ENCODE measurements at regions not wholly inside any gene's neighbourhood (a gene's known extent, or its start where the extent isn't known, plus 50 kb on each side); places are given as distances from the start of the nearest gene placed in this dataset.
"Not testable (repeated sequence)": the region's sequence is repeated elsewhere in the genome, so short reads cannot be mapped to it uniquely, and the experiment has no call there.

GRCh38 chr15:98089352-98089751, 128.8 kb downstream of the ARRDC4 start:
- not testable (repeated sequence) for DNase-seq

DNA sequence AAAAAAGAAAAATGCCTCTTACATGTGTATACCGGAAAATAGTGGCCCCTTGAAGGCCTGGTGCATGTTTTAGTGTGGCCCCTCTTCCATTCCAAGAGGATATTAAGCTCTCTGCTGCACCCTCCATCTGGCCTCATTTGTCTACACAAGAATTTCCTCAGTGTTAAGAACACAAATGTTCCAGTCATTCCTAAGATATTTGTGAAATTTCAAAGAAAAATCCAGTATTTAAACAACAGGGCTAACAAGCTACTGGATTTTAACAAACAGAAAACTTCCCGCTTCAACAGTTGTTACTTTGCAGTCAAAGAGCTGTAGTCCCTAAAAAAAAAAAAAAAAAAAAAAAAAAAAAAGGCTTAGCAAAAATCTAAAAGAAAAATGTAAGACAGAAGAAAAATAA, 137.5 kb downstream of the ARRDC4 start:
- not testable (repeated sequence) for DNase-seq

DNA sequence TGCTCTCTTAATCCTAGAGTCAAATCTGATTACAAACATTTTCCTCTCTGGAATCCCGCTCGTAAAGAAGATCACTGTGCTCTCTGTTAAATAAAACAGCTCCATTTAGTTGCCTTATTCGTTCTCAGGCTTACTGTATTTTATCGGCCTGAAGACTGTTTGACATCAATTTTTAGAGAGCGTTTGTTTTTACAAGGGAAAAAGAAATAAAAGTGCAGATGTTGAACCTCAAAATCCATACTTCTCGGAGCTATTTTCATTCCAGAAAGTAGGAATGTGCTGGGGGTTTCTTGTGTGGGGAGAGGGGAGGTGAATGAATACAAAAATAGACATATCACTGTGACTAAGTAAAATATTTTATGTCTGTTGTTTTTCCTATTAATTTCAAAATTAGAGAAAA, 140.1 kb downstream of the ARRDC4 start:
- DNase-seq: not testable (repeated sequence)

DNA sequence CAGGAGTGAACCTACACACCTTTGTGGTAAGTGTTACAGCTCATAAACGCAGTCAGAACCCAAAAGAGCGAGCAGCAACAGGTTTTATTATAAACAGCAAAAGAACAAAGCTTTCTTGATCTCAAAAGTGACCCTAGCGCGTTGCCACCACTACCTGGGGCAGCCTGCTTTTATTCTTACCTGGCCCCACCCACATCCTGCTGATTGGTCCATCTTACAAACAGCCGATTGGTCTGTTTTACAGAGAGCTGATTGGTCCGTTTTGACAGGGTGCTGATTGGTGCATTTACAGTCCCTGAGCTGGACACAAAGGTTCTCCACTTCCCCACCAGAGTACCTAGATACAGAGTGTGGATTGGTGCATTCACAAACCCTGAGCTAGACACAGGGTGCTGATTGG, 143.1 kb downstream of the ARRDC4 start:
- DNase-seq: no peak

GRCh38 chr15:98104386-98105151, 144.1 kb downstream of the ARRDC4 start:
- not testable (repeated sequence) for DNase-seq

GRCh38 chr15:98106615-98107194, 146.2 kb downstream of the ARRDC4 start:
- not testable (repeated sequence) for DNase-seq

DNA sequence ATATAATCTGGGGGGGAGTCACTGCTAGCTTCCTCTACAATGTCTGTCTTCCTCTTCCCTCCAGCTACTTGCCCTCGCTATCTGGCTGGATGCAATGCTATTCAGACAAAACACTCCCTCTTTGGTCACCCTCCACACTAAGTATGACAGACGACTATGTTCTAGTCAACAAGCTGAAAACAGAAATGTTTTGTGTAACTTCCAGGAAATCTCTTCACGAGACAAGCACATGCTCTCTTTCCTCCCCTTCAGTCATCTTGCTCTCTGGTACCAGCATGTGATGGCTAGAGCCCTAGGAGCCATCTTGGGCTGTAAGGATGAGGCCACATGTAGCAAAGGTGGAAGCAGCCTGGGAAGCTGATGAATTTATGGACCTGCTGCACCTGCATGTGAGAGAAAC, 151.3 kb downstream of the ARRDC4 start:
- no peak for DNase-seq

- no peak for DNase-seq
Observed at GRCh38 chr15:98113327-98113726, 152.8 kb downstream of the ARRDC4 start.

- DNase-seq: no peak
Observed at GRCh38 chr15:98120561-98120960, 160.1 kb downstream of the ARRDC4 start.

DNA sequence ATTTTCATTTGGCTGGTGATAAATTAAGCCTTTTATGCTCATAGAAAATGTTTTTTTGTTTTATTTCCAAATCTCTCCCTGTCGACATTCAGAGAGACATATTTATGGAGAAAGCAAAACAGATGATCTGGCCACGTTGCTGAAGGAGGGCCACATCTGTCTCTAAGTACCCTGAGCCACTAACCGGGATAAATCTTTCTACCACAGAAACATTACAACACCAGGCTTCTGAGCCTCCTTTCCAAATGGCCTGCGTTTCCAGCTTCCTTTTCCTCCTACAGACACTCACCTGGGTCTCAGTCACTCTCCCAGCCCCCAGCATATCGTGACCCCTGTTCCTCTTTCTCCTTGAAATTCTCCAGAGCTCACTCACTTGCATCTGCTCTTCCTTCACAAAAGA, 161.0 kb downstream of the ARRDC4 start:
- no peak for DNase-seq

DNA sequence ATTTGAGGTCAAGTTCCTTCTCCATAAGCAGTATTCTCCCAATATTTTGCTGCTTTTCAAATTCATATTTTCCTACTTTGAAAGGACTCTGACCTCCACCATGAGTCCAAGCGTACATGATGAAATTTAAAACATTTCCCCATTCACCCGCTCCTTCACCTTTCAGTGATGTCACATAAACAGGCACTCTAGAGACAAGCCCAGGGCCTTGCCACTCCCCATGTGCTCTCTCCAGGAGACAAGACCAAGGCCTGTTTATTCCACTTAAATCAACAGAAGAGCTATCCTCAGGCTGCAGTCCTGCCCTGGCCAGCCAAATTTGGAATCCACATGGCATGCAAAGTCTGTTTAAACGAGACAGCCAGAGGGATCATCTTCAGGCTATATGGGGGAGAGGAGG, 161.5 kb downstream of the ARRDC4 start:
- no peak for DNase-seq

DNA sequence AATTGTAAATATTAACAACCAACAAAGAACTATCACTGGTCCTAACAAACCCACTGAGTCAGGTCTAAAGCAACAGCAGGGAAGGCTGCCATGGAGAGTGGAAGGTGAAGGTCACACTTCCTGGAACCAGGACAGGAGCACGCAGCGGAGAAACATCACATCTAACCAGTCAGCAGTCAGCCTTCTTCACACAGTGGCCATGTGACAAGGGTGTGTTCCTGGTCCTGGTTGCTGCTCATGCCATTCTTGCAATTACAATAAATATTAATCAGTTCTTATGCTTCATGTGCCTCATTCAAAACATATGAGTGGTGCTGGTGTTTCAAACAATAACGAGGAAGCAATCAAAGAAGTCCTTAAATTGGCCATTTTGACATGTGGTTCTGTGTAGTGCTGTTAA, 162.8 kb downstream of the ARRDC4 start:
- no peak for DNase-seq

DNA sequence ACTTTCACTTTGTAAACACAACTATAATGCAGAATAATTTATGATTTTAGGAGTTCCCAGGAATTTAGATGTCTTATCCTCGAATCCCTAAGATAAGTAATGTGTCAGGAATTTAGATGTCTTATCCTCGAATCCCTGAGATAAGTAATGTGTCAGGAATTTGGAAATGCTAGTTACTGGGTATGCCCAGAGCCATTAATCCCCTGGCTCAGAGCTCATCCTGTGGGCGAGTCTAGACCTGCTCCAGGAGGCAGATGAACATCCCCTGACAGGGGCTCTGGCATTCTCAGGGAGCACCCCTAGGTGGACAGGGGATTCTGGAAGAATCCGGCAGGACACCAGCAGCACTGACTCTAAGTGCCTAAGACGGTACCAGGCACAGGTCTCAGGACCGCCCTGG, 163.3 kb downstream of the ARRDC4 start:
- DNase-seq: no peak

DNA sequence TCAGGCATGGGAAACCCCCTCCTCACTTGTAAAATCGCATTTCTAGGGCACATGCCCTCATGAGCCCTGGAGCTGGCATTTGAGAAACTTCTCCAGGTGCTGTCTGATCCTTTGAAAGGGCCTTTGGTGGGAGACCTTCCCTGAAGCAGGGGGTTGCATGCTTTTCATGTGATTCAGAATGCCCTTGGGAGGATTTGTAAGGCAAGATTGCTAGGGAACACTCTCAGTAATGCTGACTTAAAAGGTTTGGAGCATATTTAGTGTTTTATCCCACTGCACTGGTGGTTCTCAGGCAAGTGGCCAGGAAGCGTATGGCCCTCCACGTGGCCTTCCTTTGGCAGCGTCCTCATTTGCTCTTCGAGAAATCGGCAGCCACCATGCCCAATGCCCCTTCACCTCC, 164.1 kb downstream of the ARRDC4 start:
- no peak for DNase-seq

- no peak for DNase-seq
Observed at GRCh38 chr15:98126326-98127085, 166.0 kb downstream of the ARRDC4 start.

DNA sequence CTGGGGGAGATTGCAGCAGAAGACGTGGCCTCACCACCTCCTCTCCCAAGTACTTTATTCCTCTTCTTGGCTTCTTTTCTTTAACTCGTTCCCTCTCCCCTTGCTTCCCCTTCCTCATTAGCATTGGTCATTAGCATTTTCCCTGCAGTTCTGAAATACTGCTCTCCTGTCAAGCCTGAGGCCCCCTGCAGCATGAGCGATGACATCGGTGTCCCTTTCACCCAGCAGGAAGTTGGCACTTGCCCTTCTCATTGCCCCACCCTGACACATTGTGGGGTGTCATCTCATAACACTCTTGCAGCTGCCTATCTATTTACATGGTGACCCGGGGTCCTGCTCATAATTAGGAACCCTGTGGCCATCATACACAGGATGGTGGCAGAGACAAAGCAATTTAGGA, 167.1 kb downstream of the ARRDC4 start:
- no peak for DNase-seq

- DNase-seq: no peak
Observed at GRCh38 chr15:98131924-98132323, 171.4 kb downstream of the ARRDC4 start.

DNA sequence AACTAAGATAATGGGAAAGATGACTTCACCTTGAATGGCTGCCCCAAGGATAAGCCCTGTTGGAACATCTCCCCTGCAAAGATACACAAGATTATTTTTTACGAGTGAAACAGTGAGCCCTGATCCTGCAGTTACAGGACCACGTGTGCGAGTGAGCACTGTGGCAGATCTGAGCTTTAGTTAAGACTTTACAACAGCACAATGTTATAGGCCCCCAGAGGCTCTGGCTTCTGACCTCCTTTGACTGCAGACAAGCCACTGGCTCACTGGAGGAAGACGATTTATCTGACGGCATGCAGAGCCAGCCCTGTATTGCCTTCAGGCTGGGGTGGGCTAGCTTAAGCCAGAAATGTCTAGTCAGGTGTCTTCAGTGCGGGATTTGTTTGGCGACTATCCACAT, 174.4 kb downstream of the ARRDC4 start:
- DNase-seq: no peak

DNA sequence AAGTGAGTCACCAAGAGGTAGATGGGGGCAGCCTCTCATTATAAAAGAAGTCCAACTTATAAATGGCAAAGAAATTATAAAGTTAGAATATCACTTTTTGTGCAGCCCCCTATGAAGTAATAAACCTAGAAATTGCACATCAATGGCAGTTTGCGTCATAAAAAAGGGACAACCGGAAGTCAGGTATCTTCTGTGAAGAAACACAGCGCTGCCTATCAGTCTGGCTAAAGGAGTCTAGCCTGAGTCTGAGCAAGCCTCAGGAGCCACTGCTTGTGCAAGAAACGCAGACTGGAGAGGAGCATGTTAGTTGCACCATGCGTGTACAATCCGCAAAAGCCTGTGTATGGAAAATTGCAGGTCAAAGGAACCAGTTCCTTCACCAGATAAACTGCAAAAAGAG, 178.4 kb downstream of the ARRDC4 start:
- DNase-seq: no peak

DNA sequence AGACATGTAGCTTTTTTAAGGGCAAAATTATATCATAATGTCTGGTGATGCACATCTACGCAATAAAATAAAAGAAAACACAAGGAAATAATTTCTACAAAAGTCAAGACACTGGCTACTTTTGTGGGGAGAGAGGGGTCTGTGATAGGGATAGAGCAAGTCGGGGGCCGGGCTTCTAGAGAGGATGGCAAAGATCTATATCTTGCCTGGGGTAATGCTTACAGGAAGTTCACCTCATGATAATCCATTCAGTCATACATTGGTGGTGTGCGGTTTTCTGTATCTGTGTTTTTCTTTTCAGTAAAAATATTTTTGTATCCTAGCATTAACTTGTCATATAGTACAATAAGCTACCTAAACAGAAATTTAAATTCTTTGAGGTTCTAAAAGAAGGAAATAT, 178.8 kb downstream of the ARRDC4 start:
- no peak for DNase-seq

DNA sequence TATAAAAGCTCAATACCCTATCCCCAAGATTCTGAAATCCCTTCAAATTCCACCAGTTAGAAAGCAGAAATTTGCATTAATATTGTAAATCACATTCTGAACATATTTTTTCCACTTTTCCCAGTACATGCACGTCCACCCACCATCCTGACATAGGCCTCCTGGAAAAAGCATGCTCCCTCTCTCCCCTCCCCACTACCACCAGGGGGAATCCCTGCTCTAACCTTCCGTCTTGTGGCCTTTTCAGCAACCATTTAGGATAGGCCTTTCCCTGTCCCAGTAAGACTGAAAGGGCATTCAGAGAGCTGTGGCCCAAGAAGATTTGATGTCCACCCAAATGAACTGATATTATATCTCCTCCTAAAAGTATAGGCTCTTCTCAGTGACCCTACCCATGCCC, 182.1 kb downstream of the ARRDC4 start:
- no peak for DNase-seq

- DNase-seq: no peak
Observed at GRCh38 chr15:98143116-98143515, 182.6 kb downstream of the ARRDC4 start.

DNA sequence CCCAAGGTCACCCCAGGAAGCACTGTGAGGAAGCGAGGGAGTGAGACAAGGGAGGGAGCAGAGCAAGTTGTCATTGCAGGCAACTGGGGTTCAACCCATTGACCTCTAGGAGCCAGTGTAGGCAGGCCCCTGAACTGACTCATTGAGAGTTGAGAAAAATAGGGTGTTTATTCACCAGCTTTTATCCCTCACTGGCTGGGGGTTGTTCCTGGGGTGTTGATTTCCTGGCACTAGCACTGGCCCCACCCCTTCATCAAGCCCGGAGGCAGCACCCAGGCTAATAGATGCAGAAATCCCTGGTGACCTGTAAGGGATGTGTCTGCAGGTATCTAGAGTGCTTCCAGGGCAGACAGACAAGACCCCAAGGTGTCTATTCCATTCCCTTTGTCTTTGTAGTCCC, 183.9 kb downstream of the ARRDC4 start:
- no peak for DNase-seq
